ENCODE measurements at regions not wholly inside any gene's neighbourhood (a gene's known extent, or its start where the extent isn't known, plus 50 kb on each side); places are given as distances from the start of the nearest gene placed in this dataset.

DNA sequence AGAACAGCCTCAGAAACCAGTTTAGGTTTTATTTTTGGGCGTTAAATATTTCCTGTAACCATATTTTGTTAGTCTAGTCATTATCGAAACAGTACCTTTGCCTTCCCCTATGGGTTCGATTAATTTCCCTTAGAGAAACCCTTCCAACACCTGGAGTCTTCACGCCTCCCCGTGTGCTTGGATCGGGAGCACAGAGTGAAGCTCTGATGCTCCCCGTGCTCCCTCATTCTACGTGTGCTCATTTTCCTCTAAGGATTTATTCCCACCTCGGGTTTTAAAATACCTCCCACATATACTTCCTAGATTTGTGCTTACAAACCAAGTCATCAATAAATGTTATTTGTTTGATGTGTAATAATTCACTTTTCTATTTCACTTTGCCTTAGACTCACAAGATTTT lies 142.4 kb downstream of the TTLL2 start:
- no peaks in the 10 kb centered on the region for H3K4me1 ChIP-seq (ENCODE audit: low read depth, poor library complexity, severe bottlenecking)
- H3K9ac ChIP-seq, result no peak overlapping the region
- H3K4me2 ChIP-seq, result no peak overlapping the region
- no peaks in the 10 kb centered on the region for H4K20me1 ChIP-seq (ENCODE audit: insufficient read depth)
- no peaks in the 10 kb centered on the region for H3K79me2 ChIP-seq (ENCODE audit: insufficient read depth, low read depth)
- H2AFZ ChIP-seq (ENCODE audit: low read depth), result no peak overlapping the region
- no peak overlapping the region for H3K4me3 ChIP-seq (IDR thresholded peaks at IDR 0.05; ENCODE audit: insufficient read depth, low read depth, low read length)
- no peaks in the 10 kb centered on the region for H3K36me3 ChIP-seq (ENCODE audit: insufficient read depth)
- TF ChIP-seq CTCF (conservative IDR thresholded peaks at IDR 0.05; ENCODE audit: low read depth, low read length), result no peak
- no peaks in the 10 kb centered on the region for H3K27me3 ChIP-seq (ENCODE audit: insufficient read depth, low read depth)
- H3K27ac ChIP-seq, result no peak overlapping the region

- H3K4me1 ChIP-seq (ENCODE audit: low read depth, poor library complexity, severe bottlenecking), result no peaks in the 10 kb centered on the region
- no peak overlapping the region for H3K4me2 ChIP-seq
- H3K79me2 ChIP-seq (ENCODE audit: insufficient read depth, low read depth), result no peaks in the 10 kb centered on the region
- no peak overlapping the region for H3K9ac ChIP-seq
- no peak for TF ChIP-seq CTCF (conservative IDR thresholded peaks at IDR 0.05; ENCODE audit: low read depth, low read length)
- H4K20me1 ChIP-seq (ENCODE audit: insufficient read depth), result no peaks in the 10 kb centered on the region
- no peak overlapping the region for H3K27ac ChIP-seq
- H2AFZ ChIP-seq (ENCODE audit: low read depth), result no peak overlapping the region
- H3K36me3 ChIP-seq (ENCODE audit: insufficient read depth), result no peaks in the 10 kb centered on the region
- no peaks in the 10 kb centered on the region for H3K27me3 ChIP-seq (ENCODE audit: insufficient read depth, low read depth)
- no peak overlapping the region for H3K4me3 ChIP-seq (IDR thresholded peaks at IDR 0.05; ENCODE audit: insufficient read depth, low read depth, low read length)
Observed at GRCh38 chr6:167467793-167468431, 143.0 kb downstream of the TTLL2 start.

GRCh38 chr6:167469101-167469500 lies 144.2 kb downstream of the TTLL2 start:
- no peak overlapping the region for H2AFZ ChIP-seq (ENCODE audit: low read depth)
- H3K79me2 ChIP-seq (ENCODE audit: insufficient read depth, low read depth), result no peaks in the 10 kb centered on the region
- H3K4me3 ChIP-seq (IDR thresholded peaks at IDR 0.05; ENCODE audit: insufficient read depth, low read depth, low read length), result no peak overlapping the region
- H3K4me2 ChIP-seq, result no peak overlapping the region
- no peak for TF ChIP-seq CTCF (conservative IDR thresholded peaks at IDR 0.05; ENCODE audit: low read depth, low read length)
- H3K27ac ChIP-seq, result no peak overlapping the region
- H3K36me3 ChIP-seq (ENCODE audit: insufficient read depth), result no peaks in the 10 kb centered on the region
- H3K4me1 ChIP-seq (ENCODE audit: low read depth, poor library complexity, severe bottlenecking), result no peaks in the 10 kb centered on the region
- H3K27me3 ChIP-seq (ENCODE audit: insufficient read depth, low read depth), result no peaks in the 10 kb centered on the region
- no peaks in the 10 kb centered on the region for H4K20me1 ChIP-seq (ENCODE audit: insufficient read depth)
- no peak overlapping the region for H3K9ac ChIP-seq

GRCh38 chr6:167469672-167470071 lies 144.8 kb downstream of the TTLL2 start:
- no peaks in the 10 kb centered on the region for H3K27me3 ChIP-seq (ENCODE audit: insufficient read depth, low read depth)
- no peaks in the 10 kb centered on the region for H4K20me1 ChIP-seq (ENCODE audit: insufficient read depth)
- no peak overlapping the region for H3K4me3 ChIP-seq (IDR thresholded peaks at IDR 0.05; ENCODE audit: insufficient read depth, low read depth, low read length)
- H2AFZ ChIP-seq (ENCODE audit: low read depth), result no peak overlapping the region
- no peak overlapping the region for H3K4me2 ChIP-seq
- no peak overlapping the region for H3K27ac ChIP-seq
- no peaks in the 10 kb centered on the region for H3K79me2 ChIP-seq (ENCODE audit: insufficient read depth, low read depth)
- no peak overlapping the region for H3K9ac ChIP-seq
- H3K36me3 ChIP-seq (ENCODE audit: insufficient read depth), result no peaks in the 10 kb centered on the region
- TF ChIP-seq CTCF (conservative IDR thresholded peaks at IDR 0.05; ENCODE audit: low read depth, low read length), result no peak
- H3K4me1 ChIP-seq (ENCODE audit: low read depth, poor library complexity, severe bottlenecking), result no peaks in the 10 kb centered on the region

Data from KMS-11 (cell line).